ENCODE measurements at regions not wholly inside any gene's neighbourhood (a gene's known extent, or its start where the extent isn't known, plus 50 kb on each side); places are given as distances from the start of the nearest gene placed in this dataset.

GRCh38 chr5:97476852-97477534 is 293.9 kb upstream of the RIOK2 start:
- Histone ChIP-seq H4K5ac (ENCODE audit: insufficient read length, low read depth, low read length) (no peak overlapping the region), H2BK15ac (ENCODE audit: low read length) (no peak overlapping the region), H3K27ac (ENCODE audit: low read depth, low read length) (no peak overlapping the region), H4K8ac (ENCODE audit: extremely low read depth, insufficient read depth, low read length) (no peak overlapping the region), H2AK5ac (ENCODE audit: low read depth, low read length) (no peak overlapping the region), H3K4me2 (ENCODE audit: insufficient read depth in 1 of 2, low read depth in 2 of 2, low read length in 2 of 2) (no peak overlapping the region), H3K4ac (replicated peaks; ENCODE audit: insufficient read length, low read depth, low read length) (no peak overlapping the region), H4K91ac (replicated peaks; ENCODE audit: insufficient read length, low read length) (no peak overlapping the region), H3K23ac (ENCODE audit: insufficient read length) (no peak overlapping the region), H2BK5ac (ENCODE audit: low read depth, low read length) (no peak overlapping the region), H4K20me1 (replicated peaks in 1 of 2; ENCODE audit: control insufficient read depth in 1 of 2, insufficient read depth in 2 of 2, low read length in 2 of 2) (no peaks in the 10 kb centered on the region), H3K9ac (replicated peaks in 1 of 4; ENCODE audit: extremely low read depth in 1 of 4, low read depth in 3 of 4, low read length in 3 of 4) (no peak overlapping the region), H3K79me1 (ENCODE audit: low read depth, low read length) (no peaks in the 10 kb centered on the region), H3K23me2 (ENCODE audit: low read depth, low read length) (no peaks in the 10 kb centered on the region), H2BK12ac (ENCODE audit: low read depth, low read length) (no peak overlapping the region), H3K18ac (ENCODE audit: extremely low read depth, low read length) (no peak overlapping the region), H2BK20ac (ENCODE audit: low read length) (no peak overlapping the region), H2BK120ac (replicated peaks; ENCODE audit: low read depth, low read length) (no peak overlapping the region), H3K36me3 (ENCODE audit: control insufficient read depth in 2 of 4, insufficient read depth in 4 of 4, low read length in 3 of 4) (no peaks in the 10 kb centered on the region), H3K4me1 (replicated peaks in 1 of 4; ENCODE audit: control insufficient read depth in 3 of 4, insufficient read depth in 4 of 4, low read length in 3 of 4) (no peaks in the 10 kb centered on the region), H2AFZ (ENCODE audit: low read length) (no peak overlapping the region; the same call in 1 of the 2 replicates), H3K4me3 (ENCODE audit: extremely low read depth in 1 of 4, insufficient read depth in 2 of 4, low read depth in 3 of 4, low read length in 4 of 4) (no peak overlapping the region), H3K56ac (replicated peaks; ENCODE audit: insufficient read length, low read depth, low read length) (no peak overlapping the region), H3K9me3 (ENCODE audit: insufficient read depth in 2 of 2, low read depth in 1 of 2, low read length in 1 of 2) (peaks cover 0 to 3% of the 10 kb centered on the region in 2 experiments; a peak in 2 of 4 replicates), H3K79me2 (ENCODE audit: control insufficient read depth in 1 of 2, insufficient read depth in 2 of 2, low read length in 2 of 2) (no peaks in the 10 kb centered on the region), H3K27me3 (replicated peaks in 1 of 4; ENCODE audit: control insufficient read depth in 3 of 4, extremely low read depth in 1 of 4, insufficient read depth in 3 of 4, low read length in 3 of 4) (no peaks in the 10 kb centered on the region), H3K14ac (ENCODE audit: insufficient read length) (no peak overlapping the region)
- no peak for FAIRE-seq
- DNase-seq (ENCODE audit: low read depth in 1 of 2, low spot score in 2 of 2): no peak
- whole genome bisulfite sequencing, 2 experiments (ENCODE audit: extremely low coverage in 1 of 2, insufficient coverage in 1 of 2, insufficient read length in 1 of 2, insufficient replicate concordance in 2 of 2, low coverage in 1 of 2, low lambda C conversion rate in 2 of 2, missing lambda C conversion rate in 1 of 2): 98% methylated on average over 2 of the region's 2 CpGs; no CpG with 5 or more reads in 1 of the 2 experiments
- ChIA-PET CTCF (ENCODE audit: partially characterized antibody) (interaction anchor here (0.6 kb wide), 1 partner anchor 610 kb away, joined by 3 read pairs; no protein-coding TSS in a partner anchor), POLR2A (ENCODE audit: partially characterized antibody) (no interaction called here)
- TF ChIP-seq JUND (IDR thresholded peaks at IDR 0.05; ENCODE audit: low read length) (no peak), BRCA1 (IDR thresholded peaks at IDR 0.05; ENCODE audit: low read depth, low read length) (no peak), POLR2AphosphoS5 (IDR thresholded peaks at IDR 0.05; ENCODE audit: low read depth, low read length) (no peak), TCF12 (IDR thresholded peaks at IDR 0.05; ENCODE audit: low read depth, low read length) (no peak), CTBP2 (IDR thresholded peaks at IDR 0.05; ENCODE audit: borderline replicate concordance, insufficient read depth, insufficient read length, low read length) (no peak), RNF2 (IDR thresholded peaks at IDR 0.05; ENCODE audit: borderline replicate concordance, low read depth, low read length, missing control alignments, poor library complexity, severe bottlenecking) (no peak), EP300 (IDR thresholded peaks at IDR 0.05; ENCODE audit: borderline replicate concordance in 1 of 2, low read depth in 2 of 2, low read length in 2 of 2) (no peak), CBX8 (IDR thresholded peaks at IDR 0.05; ENCODE audit: borderline replicate concordance, low read depth, low read length) (no peak), USF2 (IDR thresholded peaks at IDR 0.05; ENCODE audit: low read length) (no peak)

Measured in H1 (cell line).